DND-41 (cell line): ENCODE measurements at regions not wholly inside any gene's neighbourhood (a gene's known extent, or its start where the extent isn't known, plus 50 kb on each side); places are given as distances from the start of the nearest gene placed in this dataset.

Experiments
- ATAC-seq: fragments of 200-7000 bp; cut with Tn5 transposase; 3 replicates; pipeline ENCODE4 v1.9.1; 2021; ENCODE audit warnings: low read depth; ENCODE audit not compliant: insufficient read depth
- DNase-seq: peaks from one replicate; pipeline ENCODE4 v3.0.0-alpha.2; 2020
- H2AFZ ChIP-seq: 2 replicates; pipeline ENCODE4 v1.6.0; 2012; ENCODE audit warnings: low read depth, low read length
- H3K27ac ChIP-seq: 2 replicates; pipeline ENCODE4 v1.5.1; 2012; ENCODE audit warnings: low read length, inconsistent platforms
- H3K27me3 ChIP-seq: fragments of 200-600 bp; sonication (generic); 2 replicates; pipeline ENCODE4 v1.6.0; 2012; ENCODE audit warnings: low read length, mild to moderate bottlenecking, inconsistent platforms; ENCODE audit not compliant: insufficient read depth, poor library complexity
- H3K36me3 ChIP-seq: 2 replicates; pipeline ENCODE4 v1.5.1; 2012; ENCODE audit warnings: low read length, inconsistent platforms; ENCODE audit not compliant: insufficient read depth
- H3K4me1 ChIP-seq: 2 replicates; pipeline ENCODE4 v1.5.1; 2012; ENCODE audit warnings: mild to moderate bottlenecking, low read length; ENCODE audit not compliant: insufficient read depth
- H3K4me2 ChIP-seq: 2 replicates; pipeline ENCODE4 v1.6.0; 2012; ENCODE audit warnings: mild to moderate bottlenecking, moderate library complexity, low read length, inconsistent platforms; ENCODE audit not compliant: insufficient read depth
- H3K4me3 ChIP-seq, 2 experiments: fragments of 200-600 bp in 1 of 2; shearing (Covaris generic) in 1 of 2; 2 replicates each; pipeline ENCODE4 v1.5.1; 2012 to 2016; ENCODE audit warnings: inconsistent platforms in 2 of 2, low read length in 2 of 2, mild to moderate bottlenecking in 2 of 2, low read depth in 1 of 2, moderate library complexity in 1 of 2
- H3K79me2 ChIP-seq: 2 replicates; pipeline ENCODE4 v1.6.0; 2012; ENCODE audit warnings: low read length, inconsistent platforms; ENCODE audit not compliant: insufficient read depth
- H3K9ac ChIP-seq: 2 replicates; pipeline ENCODE4 v1.6.0; 2012; ENCODE audit warnings: low read depth, mild to moderate bottlenecking, inconsistent platforms, low read length, moderate library complexity
- H3K9me3 ChIP-seq: 2 replicates; pipeline ENCODE4 v1.5.1; 2012; ENCODE audit warnings: low read length, moderate library complexity, mild to moderate bottlenecking, inconsistent platforms; ENCODE audit not compliant: insufficient read depth, severe bottlenecking
- H4K20me1 ChIP-seq: 2 replicates; pipeline ENCODE4 v1.6.0; 2012; ENCODE audit warnings: low read length; ENCODE audit not compliant: insufficient read depth
- CTCF ChIP-seq: IDR thresholded peaks from 2 replicates; pipeline ENCODE4 v1.5.1; 2012; ENCODE audit warnings: borderline replicate concordance, low read length, moderate library complexity, mild to moderate bottlenecking; ENCODE audit not compliant: poor library complexity, severe bottlenecking; ENCODE audit errors: extremely low read depth
- EZH2 ChIP-seq: IDR thresholded peaks from 3 replicates; pipeline ENCODE4 v1.6.1; 2012; ENCODE audit warnings: borderline replicate concordance, low read depth, mild to moderate bottlenecking, moderate library complexity, low read length, inconsistent platforms; ENCODE audit not compliant: severe bottlenecking

DNA sequence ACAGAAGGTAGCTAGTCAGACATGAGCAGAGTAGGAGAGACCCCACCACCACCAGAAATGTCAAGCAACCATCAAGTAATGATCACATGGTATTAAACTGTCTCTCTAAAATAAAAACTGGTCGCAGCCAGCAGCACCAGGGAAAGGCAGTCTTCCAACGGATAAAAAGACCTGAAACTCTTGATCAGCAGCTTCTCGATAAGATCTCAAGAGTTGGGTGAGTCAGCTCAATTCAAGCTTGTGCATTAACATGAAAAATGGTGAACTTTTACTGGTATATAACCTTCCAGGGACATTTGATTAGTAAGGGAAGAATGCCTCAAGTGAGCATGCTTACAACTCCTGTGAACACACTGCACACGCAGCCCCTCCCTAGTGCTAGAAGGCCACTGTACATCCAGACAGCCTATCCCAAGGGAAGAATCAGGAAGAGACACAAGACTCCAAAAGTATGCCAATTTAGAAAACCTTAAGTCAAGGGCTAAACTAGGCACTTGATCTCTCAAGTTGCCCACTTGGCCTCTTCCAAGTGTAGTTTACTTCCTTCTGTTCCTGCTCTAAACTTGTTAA, 270.0 kb upstream of the GNPDA2 start:
- no peaks in the 10 kb centered on the region for H4K20me1 ChIP-seq
- no peak for DNase-seq
- no peaks in the 10 kb centered on the region for H3K4me1 ChIP-seq
- H3K4me3 ChIP-seq: no peak overlapping the region
- no peaks in the 10 kb centered on the region for H3K79me2 ChIP-seq
- no peak overlapping the region for H3K9ac ChIP-seq
- H3K9me3 ChIP-seq: no peaks in the 10 kb centered on the region
- no peaks in the 10 kb centered on the region for H3K36me3 ChIP-seq
- TF ChIP-seq CTCF (no peak), EZH2 (no peak)
- H3K27me3 ChIP-seq: no peaks in the 10 kb centered on the region
- no peak for ATAC-seq
- H2AFZ ChIP-seq: no peak overlapping the region
- H3K4me2 ChIP-seq: no peak overlapping the region
- H3K27ac ChIP-seq: no peak overlapping the region

GRCh38 chr4:44988011-44988410, 261.7 kb upstream of the GNPDA2 start:
- no peaks in the 10 kb centered on the region for H3K27me3 ChIP-seq
- H3K4me2 ChIP-seq: no peak overlapping the region
- DNase-seq (no peak), ATAC-seq (no peak)
- no peaks in the 10 kb centered on the region for H3K9me3 ChIP-seq
- TF ChIP-seq CTCF: no peak
- TF ChIP-seq EZH2: no peak
- no peaks in the 10 kb centered on the region for H3K36me3 ChIP-seq
- H2AFZ ChIP-seq: no peak overlapping the region
- H4K20me1 ChIP-seq: no peaks in the 10 kb centered on the region
- H3K27ac ChIP-seq: no peak overlapping the region
- no peaks in the 10 kb centered on the region for H3K4me1 ChIP-seq
- H3K4me3 ChIP-seq: no peak overlapping the region
- no peaks in the 10 kb centered on the region for H3K79me2 ChIP-seq
- no peak overlapping the region for H3K9ac ChIP-seq

GRCh38 chr4:44985938-44986337, 259.6 kb upstream of the GNPDA2 start:
- Histone ChIP-seq H3K27ac (no peak overlapping the region), H3K9me3 (no peaks in the 10 kb centered on the region), H3K79me2 (no peaks in the 10 kb centered on the region), H3K27me3 (no peaks in the 10 kb centered on the region), H3K4me1 (no peaks in the 10 kb centered on the region), H2AFZ (no peak overlapping the region), H3K36me3 (no peaks in the 10 kb centered on the region), H4K20me1 (no peaks in the 10 kb centered on the region), H3K4me3 (no peak overlapping the region), H3K9ac (no peak overlapping the region), H3K4me2 (no peak overlapping the region)
- no peak for TF ChIP-seq EZH2
- no peak for TF ChIP-seq CTCF
- DNase-seq (no peak), ATAC-seq (no peak)

GRCh38 chr4:44985152-44985551, 258.8 kb upstream of the GNPDA2 start:
- no peak for ATAC-seq

More at GRCh38 chr4:44985152-44985551, 258.8 kb upstream of the GNPDA2 start:
- Histone ChIP-seq H3K4me1 (no peaks in the 10 kb centered on the region), H3K27ac (no peak overlapping the region), H3K9ac (no peak overlapping the region), H3K36me3 (no peaks in the 10 kb centered on the region), H3K27me3 (no peaks in the 10 kb centered on the region), H3K4me2 (no peak overlapping the region), H3K4me3 (no peak overlapping the region), H2AFZ (no peak overlapping the region), H3K79me2 (no peaks in the 10 kb centered on the region), H4K20me1 (no peaks in the 10 kb centered on the region), H3K9me3 (no peaks in the 10 kb centered on the region)
- no peak for TF ChIP-seq EZH2
- TF ChIP-seq CTCF: no peak
- no peak for DNase-seq
